Prostate gland (tissue), 2 donors: ENCODE measurements at regions not wholly inside any gene's neighbourhood (a gene's known extent, or its start where the extent isn't known, plus 50 kb on each side); places are given as distances from the start of the nearest gene placed in this dataset.

Experiments
- CTCF ChIP-seq, 4 experiments: fragments of 200-600 bp in 2 of 4; fragments of 450-650 bp in 2 of 4; sonication (generic) in 2 of 4; IDR thresholded peaks; 1 replicate in 3 of 4; 2 replicates in 1 of 4; pipeline ENCODE4 v1.5.1; 2016 to 2019; ENCODE audit warnings: antibody characterized with exemption in 4 of 4, mild to moderate bottlenecking in 2 of 4, moderate library complexity in 2 of 4
- POLR2A ChIP-seq: fragments of 450-650 bp; IDR thresholded peaks from one replicate; pipeline ENCODE4 v1.6.1; 2016; ENCODE audit warnings: antibody characterized with exemption, mild to moderate bottlenecking
- POLR2AphosphoS5 ChIP-seq: sonication (generic); formaldehyde crosslinking; IDR thresholded peaks from one replicate; pipeline ENCODE4 v1.6.1; 2017; ENCODE audit warnings: antibody characterized with exemption

GRCh38 chr1:214116258-214116657 lies 128.5 kb downstream of the PROX1 start:
- TF ChIP-seq POLR2A, result no peak
- no peak for TF ChIP-seq CTCF (IDR thresholded peaks at IDR 0.05)
- TF ChIP-seq POLR2AphosphoS5, result no peak
